MM.1S (cell line): ENCODE measurements at regions not wholly inside any gene's neighbourhood (a gene's known extent, or its start where the extent isn't known, plus 50 kb on each side); places are given as distances from the start of the nearest gene placed in this dataset.

ENCODE experiments used
- EZH2 ChIP-seq: fragments of 300-600 bp; sonication (generic); optimal IDR thresholded peaks from 2 replicates; pipeline ENCODE3; 2017; ENCODE audit warnings: low read depth, mild to moderate bottlenecking, antibody characterized with exemption, low read length, mixed read lengths
- TF ChIP-seq, protein P1 (sequence below): fragments of 300-600 bp; sonication (generic); IDR thresholded peaks from 2 replicates; pipeline ENCODE4 v1.5.1; 2016; ENCODE audit warnings: antibody characterized with exemption, low read length, mixed read lengths

- TF ChIP-seq, protein P1, sequence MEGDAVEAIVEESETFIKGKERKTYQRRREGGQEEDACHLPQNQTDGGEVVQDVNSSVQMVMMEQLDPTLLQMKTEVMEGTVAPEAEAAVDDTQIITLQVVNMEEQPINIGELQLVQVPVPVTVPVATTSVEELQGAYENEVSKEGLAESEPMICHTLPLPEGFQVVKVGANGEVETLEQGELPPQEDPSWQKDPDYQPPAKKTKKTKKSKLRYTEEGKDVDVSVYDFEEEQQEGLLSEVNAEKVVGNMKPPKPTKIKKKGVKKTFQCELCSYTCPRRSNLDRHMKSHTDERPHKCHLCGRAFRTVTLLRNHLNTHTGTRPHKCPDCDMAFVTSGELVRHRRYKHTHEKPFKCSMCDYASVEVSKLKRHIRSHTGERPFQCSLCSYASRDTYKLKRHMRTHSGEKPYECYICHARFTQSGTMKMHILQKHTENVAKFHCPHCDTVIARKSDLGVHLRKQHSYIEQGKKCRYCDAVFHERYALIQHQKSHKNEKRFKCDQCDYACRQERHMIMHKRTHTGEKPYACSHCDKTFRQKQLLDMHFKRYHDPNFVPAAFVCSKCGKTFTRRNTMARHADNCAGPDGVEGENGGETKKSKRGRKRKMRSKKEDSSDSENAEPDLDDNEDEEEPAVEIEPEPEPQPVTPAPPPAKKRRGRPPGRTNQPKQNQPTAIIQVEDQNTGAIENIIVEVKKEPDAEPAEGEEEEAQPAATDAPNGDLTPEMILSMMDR = no peak
- TF ChIP-seq EZH2 = no peak
These were observed 55.0 kb upstream of the SHH start for GRCh38 chr7:155867280-155867679.
